ENCODE measurements at regions not wholly inside any gene's neighbourhood (a gene's known extent, or its start where the extent isn't known, plus 50 kb on each side); places are given as distances from the start of the nearest gene placed in this dataset.
A peak's percentile ranks its signal among the peaks of the same experiment; 100 is the strongest.

DNA sequence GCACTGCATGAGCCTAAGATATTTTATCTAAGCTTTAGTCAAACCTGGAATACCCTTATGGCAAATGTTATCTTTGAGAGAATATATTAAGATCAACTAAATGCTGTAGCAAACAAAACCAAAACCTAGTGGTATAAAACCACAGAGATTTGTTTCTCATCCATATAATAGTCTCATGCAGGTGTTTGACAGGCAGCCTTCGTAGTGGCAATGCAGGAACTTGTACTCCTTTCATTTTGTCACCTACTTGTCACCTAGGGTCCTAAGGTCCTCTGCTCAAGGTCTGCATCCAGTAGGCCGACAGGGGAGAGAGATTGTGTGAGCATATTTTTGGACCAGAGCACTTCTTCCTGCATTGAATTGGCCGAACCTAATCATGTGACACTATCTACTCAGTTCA is 352.6 kb downstream of the GPR37 start:
- no peak for DNase-seq

- DNase-seq = no peak
These were observed 353.1 kb downstream of the GPR37 start for GRCh38 chr7:124412531-124412930.

GRCh38 chr7:124411796-124412195 is 353.8 kb downstream of the GPR37 start:
- no peak for DNase-seq

- DNase-seq = peak; percentile 67
These were observed 362.0 kb downstream of the GPR37 start for GRCh38 chr7:124403587-124403986.

- peak; percentile 39 for DNase-seq
These were observed 362.5 kb downstream of the GPR37 start for GRCh38 chr7:124403112-124403511.

DNA sequence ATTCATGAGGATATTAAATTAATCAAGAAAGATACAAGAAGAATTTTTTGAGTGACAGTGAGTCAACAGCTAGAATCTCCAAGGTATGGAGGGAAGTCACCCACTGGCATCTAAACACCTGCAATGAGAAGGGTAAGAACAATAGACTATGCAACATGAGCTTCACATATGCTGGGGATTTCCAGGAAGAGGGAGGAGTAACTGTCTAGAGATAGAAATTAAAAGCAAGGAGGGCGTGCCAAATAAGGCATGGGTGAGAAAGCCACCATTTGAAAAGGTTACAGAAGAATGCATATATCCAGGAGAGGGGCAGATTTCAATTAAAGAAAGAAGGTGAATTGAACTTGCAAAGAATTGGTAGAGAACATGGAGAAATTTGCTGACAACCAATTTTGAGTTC is 365.7 kb downstream of the GPR37 start:
- DNase-seq = no peak

- no peak for DNase-seq
These were observed 366.2 kb upstream of the TMEM229A start for GRCh38 chr7:124398937-124399552.

DNA sequence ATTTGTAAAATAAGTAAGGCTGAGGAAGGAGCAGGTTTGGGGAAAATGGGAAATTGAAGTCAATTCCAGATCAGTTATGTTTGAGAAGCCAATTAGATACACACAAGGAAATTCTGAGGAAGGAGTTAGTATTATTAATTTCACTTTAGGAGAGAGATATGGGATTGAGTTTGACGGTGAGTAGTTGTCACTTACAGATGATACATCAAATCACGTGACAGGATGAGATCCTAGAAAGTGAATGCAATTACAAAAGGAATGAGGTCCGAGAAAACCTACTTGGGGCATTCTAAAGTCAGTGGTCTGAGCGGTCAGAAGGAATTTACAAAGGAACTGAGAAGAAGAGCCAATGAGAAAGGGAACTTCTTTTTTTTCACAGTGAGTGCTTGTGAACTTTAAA is 364.3 kb upstream of the TMEM229A start:
- DNase-seq = no peak

GRCh38 chr7:124390301-124390700 is 357.4 kb upstream of the TMEM229A start:
- DNase-seq = no peak

DNA sequence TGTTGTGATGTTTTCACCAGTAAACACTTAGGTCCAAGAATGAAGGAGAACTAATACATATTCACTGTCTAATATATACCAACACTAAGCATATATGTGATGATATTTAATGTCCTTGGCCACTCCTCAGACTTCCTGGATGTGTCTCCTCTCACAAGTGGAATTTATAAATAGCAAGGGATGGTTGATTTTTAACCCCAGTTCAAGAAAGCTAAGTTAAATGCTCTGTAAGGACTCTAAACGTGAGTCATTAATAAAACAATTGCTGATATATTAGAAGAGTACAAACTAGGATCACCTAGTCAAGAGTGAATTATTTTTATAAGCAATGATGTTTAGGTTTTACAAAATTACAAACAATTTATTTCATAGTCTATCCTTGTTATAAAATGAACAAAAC is 355.9 kb upstream of the TMEM229A start:
- no peak for DNase-seq

GRCh38 chr7:124387056-124387455 is 354.2 kb upstream of the TMEM229A start:
- no peak for DNase-seq

DNA sequence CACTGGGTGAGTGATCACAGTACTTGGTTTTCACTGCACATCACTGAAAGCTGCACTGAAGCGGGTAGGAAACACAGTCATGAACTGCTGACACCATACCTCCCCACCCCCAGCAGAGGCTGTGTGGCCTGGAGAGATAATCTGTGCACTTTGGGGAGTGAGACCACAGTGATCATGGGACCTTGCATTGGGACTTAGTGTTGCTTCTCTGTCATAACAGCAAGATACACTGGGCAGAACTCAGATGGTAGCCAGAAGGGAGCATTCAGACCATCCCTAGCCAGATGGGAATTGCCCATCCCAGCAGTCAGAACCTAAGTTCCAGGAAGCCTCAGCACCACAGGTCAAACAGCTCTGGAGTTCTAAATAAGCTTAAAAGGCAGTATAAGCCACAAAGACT is 346.4 kb upstream of the TMEM229A start:
- no peak for DNase-seq

DNA sequence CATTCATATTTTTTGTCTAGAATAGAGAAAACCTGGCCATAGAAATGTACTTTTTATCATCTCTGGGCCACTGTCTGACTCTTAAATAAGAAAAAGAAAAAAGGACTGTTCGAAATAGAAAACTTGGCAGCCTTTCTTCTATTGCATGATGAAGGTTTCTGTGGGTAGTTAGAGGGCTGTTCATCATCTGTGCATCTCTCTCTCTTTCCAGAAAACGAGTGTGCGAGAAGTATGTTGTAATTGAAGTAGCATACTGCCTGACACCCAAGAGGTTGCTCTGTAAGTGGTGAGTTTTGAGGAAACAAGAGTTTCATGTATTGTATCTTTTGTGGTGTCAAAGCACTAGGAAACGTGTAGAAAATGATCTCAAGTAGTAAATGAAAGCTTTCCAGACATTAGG is 343.2 kb upstream of the TMEM229A start:
- no peak for DNase-seq

DNA sequence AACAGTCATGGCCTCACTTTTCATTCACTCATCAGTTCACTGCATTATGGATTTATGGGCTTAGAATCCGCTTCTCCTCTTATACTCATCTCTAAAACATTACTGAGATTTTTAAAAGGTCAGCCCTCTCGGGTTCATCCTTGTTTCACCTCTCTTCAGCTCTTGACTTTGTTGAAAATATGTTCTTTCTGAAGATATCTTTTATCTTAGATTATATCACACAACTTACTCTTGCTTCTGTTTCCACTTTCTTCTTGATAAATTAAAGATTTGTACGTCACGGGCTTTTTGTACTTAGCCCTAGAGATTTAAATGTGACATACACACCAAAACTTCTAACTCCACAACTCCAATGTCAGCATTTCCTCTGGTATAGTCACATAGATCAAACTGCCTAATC is 342.5 kb upstream of the TMEM229A start:
- no peak for DNase-seq

DNA sequence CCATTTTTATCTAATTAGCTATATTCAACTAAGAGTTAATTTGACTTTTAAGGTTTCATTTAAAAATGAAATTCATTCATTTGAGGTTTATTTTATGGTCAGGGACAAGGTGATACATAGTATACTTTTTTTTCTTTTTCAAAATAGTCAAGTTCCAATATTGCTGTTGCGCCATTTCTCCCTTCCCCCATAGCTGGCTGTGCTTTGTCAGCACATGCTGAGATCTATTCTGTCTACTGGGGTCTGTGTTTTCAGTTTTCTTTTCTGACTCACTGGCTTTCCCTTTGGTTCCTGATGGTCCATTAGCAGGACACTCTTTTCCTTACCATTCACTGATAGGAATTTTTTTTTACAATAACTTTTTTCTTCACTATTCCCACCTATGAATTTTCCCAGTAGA is 336.4 kb upstream of the TMEM229A start:
- DNase-seq = no peak

- no peak for DNase-seq
These were observed 333.3 kb upstream of the TMEM229A start for GRCh38 chr7:124366118-124366517.

GRCh38 chr7:124364283-124364682 is 331.4 kb upstream of the TMEM229A start:
- no peak for DNase-seq

GRCh38 chr7:124354201-124354600 is 321.3 kb upstream of the TMEM229A start:
- DNase-seq = no peak

DNA sequence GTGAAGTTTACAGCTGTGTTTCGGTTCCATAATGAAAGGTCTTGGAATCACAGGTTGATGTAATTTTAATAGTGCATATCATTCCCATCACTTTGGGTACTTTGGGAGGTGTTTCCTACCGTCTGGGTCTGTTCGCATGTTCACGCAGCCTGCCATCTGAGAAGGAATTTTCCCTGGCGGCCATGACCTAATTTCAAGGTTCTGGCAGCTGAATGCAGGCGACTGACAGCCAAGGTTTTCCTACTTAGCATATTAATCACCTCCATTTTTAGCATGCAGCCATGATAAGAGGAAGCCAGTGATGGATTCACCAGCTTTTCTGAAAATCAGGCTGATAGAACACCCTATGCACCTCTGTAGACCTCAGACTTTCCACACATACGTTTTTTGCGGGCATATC is 319.1 kb upstream of the TMEM229A start:
- DNase-seq = no peak

GRCh38 chr7:124349443-124349842 is 316.6 kb upstream of the TMEM229A start:
- DNase-seq = no peak

- DNase-seq = no peak
These were observed 306.0 kb upstream of the TMEM229A start for GRCh38 chr7:124338861-124339260.

GRCh38 chr7:124330731-124331407 is 298.0 kb upstream of the TMEM229A start:
- DNase-seq = no peak

DNA sequence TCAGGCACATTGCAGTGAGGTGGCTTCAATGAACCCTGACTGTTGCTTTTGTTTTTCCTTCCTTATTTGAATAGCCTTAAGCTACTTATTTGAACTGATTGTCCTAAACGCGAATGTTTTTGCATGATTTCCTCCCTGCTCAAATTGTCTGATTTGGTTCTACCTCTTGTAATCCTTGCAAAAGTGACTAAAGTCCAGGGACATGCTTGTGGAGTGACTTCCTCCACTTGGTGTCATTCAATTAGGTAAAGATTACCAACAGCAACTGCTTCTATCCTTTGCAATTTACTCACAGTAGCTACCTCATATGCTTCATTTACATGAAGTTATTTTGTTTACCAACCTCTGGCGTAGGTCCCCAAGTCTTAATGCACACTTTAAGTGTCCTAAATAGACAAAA is 295.9 kb upstream of the TMEM229A start:
- DNase-seq = no peak

GRCh38 chr7:124324262-124324661 is 291.4 kb upstream of the TMEM229A start:
- DNase-seq = no peak

DNA sequence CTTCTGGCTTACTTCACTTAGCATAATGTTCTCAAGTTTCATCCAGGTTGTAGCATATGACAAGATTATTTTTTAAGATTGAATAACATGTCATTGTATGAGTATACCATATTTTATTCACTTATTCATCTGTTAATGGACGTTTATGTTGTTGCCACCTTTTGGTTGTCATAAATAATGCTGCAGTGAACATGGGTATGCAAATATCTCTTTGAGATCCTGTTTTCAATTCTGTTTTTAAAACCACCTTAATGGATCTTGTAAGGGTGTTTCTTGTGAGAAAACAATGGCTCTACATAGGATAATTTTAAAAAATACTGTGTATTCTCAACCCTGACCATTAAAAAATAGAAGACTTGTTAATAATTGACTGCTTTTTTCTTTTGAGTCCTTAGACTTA is 290.7 kb upstream of the TMEM229A start:
- no peak for DNase-seq

Data from SHP77 treated with DMSO at 0.1 percent for 48 hours (cell line).